Cerebellar cortex (tissue), 1 donor: ENCODE measurements at regions not wholly inside any gene's neighbourhood (a gene's known extent, or its start where the extent isn't known, plus 50 kb on each side); places are given as distances from the start of the nearest gene placed in this dataset.

Source experiments
- DNase-seq: peaks from one replicate; pipeline ENCODE4 v3.0.0-alpha.2; 2015; ENCODE audit warnings: low spot score

DNA sequence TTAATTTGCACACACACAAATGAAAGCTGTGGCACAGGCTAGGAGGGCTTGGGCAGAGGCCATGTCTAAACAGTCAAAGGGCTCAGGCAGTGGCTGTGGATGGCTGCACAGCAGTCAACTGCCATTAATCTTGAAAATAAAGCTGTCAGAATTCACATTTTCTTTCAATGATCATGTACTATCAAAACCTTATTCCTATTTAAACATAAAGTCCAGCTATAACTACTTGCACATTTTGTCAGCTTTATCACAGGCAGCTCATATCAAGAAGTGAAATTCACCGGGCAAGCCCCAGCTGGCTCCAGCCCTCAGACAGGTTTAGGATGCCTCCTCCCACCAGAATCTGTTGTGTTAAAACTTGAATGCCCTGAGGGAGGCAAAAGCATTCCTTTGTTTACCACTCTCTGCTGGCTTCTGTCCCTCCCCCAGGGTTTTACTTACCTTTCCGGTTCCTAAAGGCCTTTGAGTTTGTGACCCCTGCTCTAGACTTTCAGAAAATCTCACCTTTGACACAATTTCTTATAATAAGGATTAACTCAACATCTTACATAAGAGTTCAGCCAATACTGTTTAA, 54.9 kb upstream of the GRAMD2B start:
- DNase-seq, result no peak

DNA sequence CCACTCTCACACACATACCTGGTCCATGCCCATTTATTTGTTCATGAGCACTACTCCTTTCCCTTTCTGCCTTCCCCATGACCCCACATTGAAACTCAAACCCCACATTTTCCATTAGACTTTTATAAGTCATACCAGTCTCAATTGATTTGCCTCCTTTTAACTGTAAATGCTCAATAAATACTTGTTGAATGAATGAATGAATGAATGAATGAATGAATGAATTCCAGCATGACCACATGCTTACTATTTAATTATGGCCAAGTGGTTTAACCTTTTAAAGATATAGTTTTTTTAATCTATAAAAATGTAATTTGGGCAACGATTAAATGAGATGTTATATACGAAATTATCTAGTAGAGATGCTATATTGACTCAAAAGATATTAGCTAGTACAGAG, 54.1 kb upstream of the GRAMD2B start:
- DNase-seq, result no peak

DNA sequence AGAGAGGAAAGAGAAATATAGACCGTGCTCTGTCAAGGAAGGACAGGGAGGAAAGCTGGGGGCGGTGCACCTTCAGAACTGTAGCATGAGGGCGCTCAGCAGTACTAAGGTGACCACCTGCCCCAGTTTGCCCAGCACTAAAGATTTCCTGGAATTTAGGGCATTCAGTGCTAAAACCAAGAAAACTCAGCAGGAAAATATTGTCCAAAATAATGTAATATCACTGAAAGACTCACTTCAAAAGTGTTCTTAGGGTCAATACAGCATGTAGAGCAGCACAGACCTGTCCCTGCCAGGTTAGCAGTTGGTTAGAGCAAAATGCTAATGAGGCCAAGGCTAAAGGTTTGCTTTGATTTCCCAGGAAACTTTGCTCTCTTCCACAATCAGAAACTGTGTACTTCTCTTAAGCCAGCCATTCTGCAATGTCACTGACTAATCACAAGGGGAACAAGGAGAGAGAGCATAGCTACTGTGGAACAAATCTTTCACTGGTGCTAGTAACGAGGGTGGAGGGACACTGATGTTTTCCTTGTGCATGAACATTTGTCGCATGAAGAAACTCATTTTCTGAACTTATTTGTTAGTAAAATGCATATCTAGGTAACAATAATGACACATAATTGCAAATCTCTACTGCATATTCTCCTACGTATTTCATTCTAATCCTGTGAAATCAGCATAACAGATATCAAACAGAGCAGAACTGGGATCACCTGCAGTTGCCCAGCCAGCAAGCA, 53.0 kb upstream of the GRAMD2B start:
- DNase-seq, result peak; percentile 36

DNA sequence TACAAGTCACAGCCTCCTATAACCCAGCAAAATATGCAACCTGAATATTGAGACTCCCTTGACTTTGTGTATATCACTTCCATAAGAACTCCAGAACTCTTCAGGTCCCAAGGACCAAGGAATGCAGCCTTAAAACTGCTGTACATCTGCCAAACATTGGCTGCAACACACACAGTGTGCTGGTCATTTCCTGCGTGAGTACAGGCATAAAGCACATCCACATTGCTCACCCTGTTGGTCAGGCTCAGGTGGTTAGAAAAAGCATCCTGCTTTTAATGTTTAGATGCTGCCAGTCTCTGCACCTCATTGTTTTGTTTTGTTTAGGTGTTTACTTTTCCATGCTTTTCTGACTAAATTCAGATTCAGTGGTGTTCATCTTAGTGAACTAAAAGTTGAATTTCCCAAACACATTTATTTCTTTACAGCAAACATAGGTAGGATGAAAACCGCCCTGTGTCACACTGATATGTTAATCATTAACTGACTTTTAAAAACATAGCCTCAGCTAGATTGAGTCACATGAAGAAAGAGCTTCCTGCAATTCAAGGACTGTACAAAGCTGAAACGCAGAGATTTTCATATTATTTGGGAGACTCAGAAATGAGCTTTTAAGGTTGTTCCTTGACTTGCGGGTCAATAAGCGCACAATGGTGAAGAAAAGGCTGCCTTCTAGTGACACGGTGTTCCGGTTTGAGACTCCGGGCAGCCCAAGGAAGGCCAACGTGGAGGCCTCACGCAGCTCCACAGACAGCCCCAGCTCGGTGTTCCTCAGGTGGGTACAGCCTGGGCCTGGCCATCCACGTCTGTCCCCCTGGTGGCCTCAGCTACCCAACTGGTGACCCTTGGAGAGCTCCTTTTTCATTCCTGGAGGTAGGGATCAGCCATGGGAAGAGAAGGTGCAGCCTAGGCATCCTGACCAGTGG, 52.2 kb upstream of the GRAMD2B start:
- DNase-seq, result no peak

DNA sequence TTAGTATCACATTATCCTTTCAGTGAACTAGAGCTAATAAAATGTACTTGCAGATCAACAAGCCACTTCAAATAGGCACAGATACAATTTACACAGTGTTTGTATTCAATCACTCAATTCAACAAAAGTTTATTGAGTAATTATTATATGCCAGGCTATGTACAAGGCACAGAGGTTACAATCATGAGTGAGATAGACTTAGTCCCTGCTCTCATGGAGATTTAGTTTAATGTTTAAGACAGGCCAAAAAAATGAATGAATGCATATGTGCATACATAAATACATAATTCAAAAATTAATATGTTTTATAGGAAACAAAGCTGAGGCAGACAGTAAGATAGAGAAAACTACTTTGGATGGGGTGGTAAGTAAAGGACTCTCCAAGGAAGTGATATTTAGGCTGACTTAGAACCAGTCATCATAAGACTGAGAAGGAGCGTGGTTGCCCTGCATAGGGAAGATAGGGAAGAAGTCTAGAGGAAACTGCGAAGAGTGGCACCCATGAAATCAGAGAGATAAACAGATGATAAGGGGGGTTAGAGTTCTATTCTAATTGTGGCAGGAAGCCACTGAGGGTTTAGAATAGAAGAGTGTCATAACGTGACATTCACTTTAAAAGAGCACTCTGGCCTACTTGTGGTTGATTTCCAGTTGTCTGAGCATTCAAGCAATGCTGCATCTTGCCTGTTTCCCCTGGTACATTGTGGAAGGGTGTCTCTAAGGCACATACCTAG, 49.7 kb upstream of the GRAMD2B start:
- DNase-seq, result no peak
